Stimulated activated memory B cell treated with anti-CD40 and anti-IgM and Interleukin-4, amounts not matched to agents 10 μg/mL and 1 μg/mL and 100 μg/mL, for 72 hours (primary cell): ENCODE measurements at regions not wholly inside any gene's neighbourhood (a gene's known extent, or its start where the extent isn't known, plus 50 kb on each side); places are given as distances from the start of the nearest gene placed in this dataset.
"Not testable (repeated sequence)": the region's sequence is repeated elsewhere in the genome, so short reads cannot be mapped to it uniquely, and the experiment has no call there.

ENCODE experiments used
- ATAC-seq: fragments of 150-1000 bp; cut with Tn5 transposase; 2 replicates; pipeline ENCODE4 v1.10.0; 2021
- H3K27ac Mint-ChIP-seq: one replicate; pipeline ENCODE4 v1.8.0; 2022; ENCODE audit warnings: mild to moderate bottlenecking, mixed read lengths
- H3K27me3 Mint-ChIP-seq: one replicate; pipeline ENCODE4 v1.8.0; 2022; ENCODE audit warnings: mixed read lengths
- H3K36me3 Mint-ChIP-seq: one replicate; pipeline ENCODE4 v1.8.0; 2022; ENCODE audit warnings: mixed read lengths
- H3K4me1 Mint-ChIP-seq: one replicate; pipeline ENCODE4 v1.8.0; 2022; ENCODE audit warnings: mixed read lengths
- H3K4me3 Mint-ChIP-seq: one replicate; pipeline ENCODE4 v1.8.0; 2022; ENCODE audit warnings: mild to moderate bottlenecking, moderate library complexity, mixed read lengths
- H3K9me3 Mint-ChIP-seq: one replicate; pipeline ENCODE4 v1.8.0; 2022; ENCODE audit warnings: mixed read lengths

- no peaks in the 10 kb centered on the region for H3K4me1 Mint-ChIP-seq
- peaks cover 10% of the 10 kb centered on the region for H3K27me3 Mint-ChIP-seq
- H3K4me3 Mint-ChIP-seq: no peak overlapping the region
- no peak for ATAC-seq
- no peak overlapping the region for H3K27ac Mint-ChIP-seq
- no peaks in the 10 kb centered on the region for H3K9me3 Mint-ChIP-seq
- no peaks in the 10 kb centered on the region for H3K36me3 Mint-ChIP-seq
These were observed 264.3 kb downstream of the MIAT start for GRCh38 chr22:26921726-26922125.

- no peak for ATAC-seq
- H3K27ac Mint-ChIP-seq: no peak overlapping the region
- H3K4me1 Mint-ChIP-seq: no peaks in the 10 kb centered on the region
- peaks cover 16% of the 10 kb centered on the region for H3K27me3 Mint-ChIP-seq
- H3K36me3 Mint-ChIP-seq: no peaks in the 10 kb centered on the region
- H3K4me3 Mint-ChIP-seq: no peak overlapping the region
- H3K9me3 Mint-ChIP-seq: no peaks in the 10 kb centered on the region
These were observed 265.4 kb downstream of the MIAT start for GRCh38 chr22:26922806-26923205.

- Mint-ChIP-seq H3K4me1 (no peaks in the 10 kb centered on the region), H3K27ac (no peak overlapping the region), H3K4me3 (no peak overlapping the region), H3K9me3 (no peaks in the 10 kb centered on the region), H3K27me3 (peaks cover 23% of the 10 kb centered on the region), H3K36me3 (no peaks in the 10 kb centered on the region)
- ATAC-seq: no peak
These were observed 266.1 kb downstream of the MIAT start for GRCh38 chr22:26923531-26923930.

- H3K9me3 Mint-ChIP-seq: no peaks in the 10 kb centered on the region
- no peak overlapping the region for H3K27ac Mint-ChIP-seq
- ATAC-seq: no peak
- H3K36me3 Mint-ChIP-seq: no peaks in the 10 kb centered on the region
- peaks cover 24% of the 10 kb centered on the region for H3K27me3 Mint-ChIP-seq
- no peaks in the 10 kb centered on the region for H3K4me1 Mint-ChIP-seq
- H3K4me3 Mint-ChIP-seq: no peak overlapping the region
These were observed 270.4 kb downstream of the MIAT start for GRCh38 chr22:26927821-26928220.

GRCh38 chr22:26931471-26931870, 274.1 kb downstream of the MIAT start:
- no peaks in the 10 kb centered on the region for H3K36me3 Mint-ChIP-seq
- no peaks in the 10 kb centered on the region for H3K9me3 Mint-ChIP-seq
- H3K27ac Mint-ChIP-seq: no peak overlapping the region
- no peaks in the 10 kb centered on the region for H3K4me1 Mint-ChIP-seq
- no peak for ATAC-seq
- H3K4me3 Mint-ChIP-seq: no peak overlapping the region
- peaks cover 20% of the 10 kb centered on the region for H3K27me3 Mint-ChIP-seq

- peaks cover 24% of the 10 kb centered on the region for H3K27me3 Mint-ChIP-seq
- H3K4me1 Mint-ChIP-seq: no peaks in the 10 kb centered on the region
- no peak overlapping the region for H3K4me3 Mint-ChIP-seq
- H3K36me3 Mint-ChIP-seq: peaks cover 6% of the 10 kb centered on the region
- no peak for ATAC-seq
- peaks cover 4% of the 10 kb centered on the region for H3K9me3 Mint-ChIP-seq
- H3K27ac Mint-ChIP-seq: no peak overlapping the region
These were observed 275.8 kb downstream of the MIAT start for GRCh38 chr22:26933105-26933590.

GRCh38 chr22:26937213-26937612, 279.8 kb downstream of the MIAT start:
- H3K4me3 Mint-ChIP-seq: no peak overlapping the region
- peaks cover 6% of the 10 kb centered on the region for H3K36me3 Mint-ChIP-seq
- peaks cover 4% of the 10 kb centered on the region for H3K9me3 Mint-ChIP-seq
- peaks cover 32% of the 10 kb centered on the region for H3K27me3 Mint-ChIP-seq
- no peak for ATAC-seq
- H3K4me1 Mint-ChIP-seq: no peaks in the 10 kb centered on the region
- H3K27ac Mint-ChIP-seq: no peak overlapping the region

GRCh38 chr22:26939466-26939865, 282.1 kb downstream of the MIAT start:
- Mint-ChIP-seq H3K27me3 (peaks cover 32% of the 10 kb centered on the region), H3K9me3 (peaks cover 4% of the 10 kb centered on the region), H3K36me3 (peaks cover 6% of the 10 kb centered on the region), H3K4me1 (no peaks in the 10 kb centered on the region), H3K4me3 (no peak overlapping the region), H3K27ac (no peak overlapping the region)
- no peak for ATAC-seq

- ATAC-seq: no peak
- H3K27ac Mint-ChIP-seq: no peak overlapping the region
- peaks cover 4% of the 10 kb centered on the region for H3K9me3 Mint-ChIP-seq
- H3K36me3 Mint-ChIP-seq: peaks cover 6% of the 10 kb centered on the region
- H3K27me3 Mint-ChIP-seq: peaks cover 23% of the 10 kb centered on the region
- no peaks in the 10 kb centered on the region for H3K4me1 Mint-ChIP-seq
- H3K4me3 Mint-ChIP-seq: no peak overlapping the region
These were observed 284.7 kb downstream of the MIAT start for GRCh38 chr22:26941896-26942636.

- no peak overlapping the region for H3K27ac Mint-ChIP-seq
- ATAC-seq: no peak
- H3K27me3 Mint-ChIP-seq: peaks cover 18% of the 10 kb centered on the region
- peaks cover 2% of the 10 kb centered on the region for H3K9me3 Mint-ChIP-seq
- peaks cover 3% of the 10 kb centered on the region for H3K36me3 Mint-ChIP-seq
- H3K4me3 Mint-ChIP-seq: no peak overlapping the region
- no peaks in the 10 kb centered on the region for H3K4me1 Mint-ChIP-seq
These were observed 285.2 kb downstream of the MIAT start for GRCh38 chr22:26942637-26942957.

- H3K36me3 Mint-ChIP-seq: no peaks in the 10 kb centered on the region
- H3K4me3 Mint-ChIP-seq: no peak overlapping the region
- H3K9me3 Mint-ChIP-seq: no peaks in the 10 kb centered on the region
- no peak for ATAC-seq
- no peaks in the 10 kb centered on the region for H3K4me1 Mint-ChIP-seq
- no peak overlapping the region for H3K27ac Mint-ChIP-seq
- peaks cover 3% of the 10 kb centered on the region for H3K27me3 Mint-ChIP-seq
These were observed 288.2 kb downstream of the MIAT start for GRCh38 chr22:26945565-26945964.

- no peak for ATAC-seq
- Mint-ChIP-seq H3K27me3 (peaks cover 33% of the 10 kb centered on the region), H3K4me1 (no peaks in the 10 kb centered on the region), H3K36me3 (no peaks in the 10 kb centered on the region), H3K27ac (no peak overlapping the region), H3K4me3 (no peak overlapping the region), H3K9me3 (no peaks in the 10 kb centered on the region)
These were observed 291.8 kb downstream of the MIAT start for GRCh38 chr22:26949193-26949592.

- not testable (repeated sequence) for ATAC-seq, H3K4me3 Mint-ChIP-seq, H3K27ac Mint-ChIP-seq, H3K36me3 Mint-ChIP-seq, H3K4me1 Mint-ChIP-seq, H3K9me3 Mint-ChIP-seq
- H3K27me3 Mint-ChIP-seq: peaks cover 47% of the 10 kb centered on the region
These were observed 293.8 kb downstream of the MIAT start for GRCh38 chr22:26951139-26951538.

- Mint-ChIP-seq H3K4me3 (no peak overlapping the region), H3K36me3 (no peaks in the 10 kb centered on the region), H3K4me1 (no peaks in the 10 kb centered on the region), H3K27me3 (peaks cover 55% of the 10 kb centered on the region), H3K9me3 (no peaks in the 10 kb centered on the region), H3K27ac (no peak overlapping the region)
- ATAC-seq: no peak
These were observed 294.6 kb downstream of the MIAT start for GRCh38 chr22:26952004-26952403.

- no peak for ATAC-seq
- Mint-ChIP-seq H3K4me1 (no peaks in the 10 kb centered on the region), H3K27ac (no peak overlapping the region), H3K36me3 (no peaks in the 10 kb centered on the region), H3K4me3 (no peak overlapping the region), H3K27me3 (peaks cover 58% of the 10 kb centered on the region), H3K9me3 (no peaks in the 10 kb centered on the region)
These were observed 295.1 kb downstream of the MIAT start for GRCh38 chr22:26952451-26953011.
